OCI-LY7 (cell line): ENCODE measurements at regions not wholly inside any gene's neighbourhood (a gene's known extent, or its start where the extent isn't known, plus 50 kb on each side); places are given as distances from the start of the nearest gene placed in this dataset.

Source experiments
- EZH2phosphoT487 ChIP-seq: fragments of 200-600 bp; sonication (generic); IDR thresholded peaks from 2 replicates; pipeline ENCODE4 v1.6.1; 2018; ENCODE audit warnings: low read depth, borderline replicate concordance, mild to moderate bottlenecking, mixed run types, antibody characterized with exemption, low read length, moderate library complexity, mixed read lengths
- TF ChIP-seq, protein P1 (sequence below): fragments of 200-600 bp; sonication (generic); conservative IDR thresholded peaks from 2 replicates; pipeline ENCODE4 v1.5.1; 2014; ENCODE audit warnings: mild to moderate bottlenecking, antibody characterized with exemption, low read length, moderate library complexity, mixed read lengths

DNA sequence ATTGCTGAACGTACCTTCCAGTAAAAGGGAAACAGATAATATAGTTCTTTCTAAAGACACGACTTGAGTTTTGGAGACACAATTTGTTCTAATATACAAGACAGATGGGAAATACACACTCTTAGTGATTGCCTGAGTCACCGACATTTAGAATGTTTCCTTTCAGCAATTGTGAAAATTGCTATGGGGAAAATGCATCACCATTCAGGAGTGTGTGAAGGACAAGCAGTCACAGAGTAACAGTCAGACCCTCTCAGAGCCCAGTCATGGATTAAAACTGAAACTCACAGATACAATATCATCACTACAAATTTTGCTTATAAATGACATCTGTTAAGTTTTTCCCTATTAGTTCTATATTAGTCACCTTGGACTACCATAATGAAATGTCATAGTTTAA lies 286.1 kb downstream of the SPRY2 start:
- no peak for TF ChIP-seq EZH2phosphoT487
- TF ChIP-seq, protein P1, sequence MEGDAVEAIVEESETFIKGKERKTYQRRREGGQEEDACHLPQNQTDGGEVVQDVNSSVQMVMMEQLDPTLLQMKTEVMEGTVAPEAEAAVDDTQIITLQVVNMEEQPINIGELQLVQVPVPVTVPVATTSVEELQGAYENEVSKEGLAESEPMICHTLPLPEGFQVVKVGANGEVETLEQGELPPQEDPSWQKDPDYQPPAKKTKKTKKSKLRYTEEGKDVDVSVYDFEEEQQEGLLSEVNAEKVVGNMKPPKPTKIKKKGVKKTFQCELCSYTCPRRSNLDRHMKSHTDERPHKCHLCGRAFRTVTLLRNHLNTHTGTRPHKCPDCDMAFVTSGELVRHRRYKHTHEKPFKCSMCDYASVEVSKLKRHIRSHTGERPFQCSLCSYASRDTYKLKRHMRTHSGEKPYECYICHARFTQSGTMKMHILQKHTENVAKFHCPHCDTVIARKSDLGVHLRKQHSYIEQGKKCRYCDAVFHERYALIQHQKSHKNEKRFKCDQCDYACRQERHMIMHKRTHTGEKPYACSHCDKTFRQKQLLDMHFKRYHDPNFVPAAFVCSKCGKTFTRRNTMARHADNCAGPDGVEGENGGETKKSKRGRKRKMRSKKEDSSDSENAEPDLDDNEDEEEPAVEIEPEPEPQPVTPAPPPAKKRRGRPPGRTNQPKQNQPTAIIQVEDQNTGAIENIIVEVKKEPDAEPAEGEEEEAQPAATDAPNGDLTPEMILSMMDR: no peak
